ENCODE measurements at regions not wholly inside any gene's neighbourhood (a gene's known extent, or its start where the extent isn't known, plus 50 kb on each side); places are given as distances from the start of the nearest gene placed in this dataset.

DNA sequence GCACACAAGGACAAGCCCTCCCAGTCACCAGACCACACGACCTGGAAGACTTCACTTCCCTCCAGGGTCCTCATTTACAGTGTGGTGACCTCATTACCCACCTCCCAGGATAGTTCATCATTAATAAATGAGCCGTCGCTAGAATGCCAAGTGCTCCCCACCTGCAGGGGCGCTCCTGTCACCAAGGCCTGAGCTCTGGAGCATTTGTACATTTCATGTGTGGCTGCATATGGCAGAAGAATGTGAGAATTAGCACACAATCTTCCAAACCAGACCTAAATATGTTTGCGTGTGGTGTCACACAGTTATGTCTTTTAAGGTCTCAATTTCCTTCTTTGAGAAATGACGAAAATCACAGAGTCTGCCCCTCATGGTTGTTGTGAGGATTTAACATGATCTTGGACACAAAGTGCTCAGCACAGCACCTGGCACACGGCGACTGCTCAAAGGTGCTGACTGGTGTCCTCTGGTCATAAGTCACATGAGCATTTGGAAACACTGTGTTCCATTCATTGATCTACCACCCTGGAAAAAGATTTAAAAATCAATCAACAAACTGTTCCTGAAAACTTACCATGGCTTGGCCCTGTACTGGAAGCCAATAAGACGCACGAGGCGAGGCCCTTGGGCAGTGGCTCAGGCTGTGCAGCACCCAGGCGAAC lies 150.6 kb upstream of the SPACA7 start:
- no peak for DNase-seq

DNA sequence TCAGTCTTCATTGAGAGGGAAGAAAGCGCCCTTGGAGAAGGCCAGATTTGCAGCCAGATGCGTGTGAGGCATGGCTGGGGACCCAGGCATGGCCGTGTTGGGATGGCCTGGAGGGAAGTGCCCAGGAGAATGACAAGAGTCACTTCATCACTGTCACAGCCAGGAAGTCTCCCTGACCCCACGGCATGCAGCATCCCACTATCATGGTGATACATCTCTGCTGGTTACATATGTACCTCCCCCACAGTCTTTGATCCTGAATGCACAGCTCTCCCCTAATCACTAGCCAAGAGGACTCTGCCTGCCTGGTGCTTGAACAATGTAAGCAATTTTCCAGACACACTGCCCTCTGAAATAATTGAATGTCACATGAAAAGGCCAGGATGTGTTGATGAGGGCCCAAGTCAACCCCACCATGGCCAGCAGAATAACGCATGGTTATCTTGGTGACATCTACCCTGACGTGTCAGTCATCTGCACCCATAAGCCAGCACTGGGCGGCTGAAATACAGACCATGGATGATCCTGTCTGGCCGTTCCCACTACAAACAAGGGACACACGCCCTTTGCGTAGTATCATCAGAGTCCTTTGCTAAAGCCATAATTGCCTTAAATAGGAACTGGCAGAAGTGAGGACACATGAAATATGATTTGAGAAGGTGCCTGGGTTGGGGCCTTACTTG lies 149.7 kb upstream of the SPACA7 start:
- DNase-seq: no peak

DNA sequence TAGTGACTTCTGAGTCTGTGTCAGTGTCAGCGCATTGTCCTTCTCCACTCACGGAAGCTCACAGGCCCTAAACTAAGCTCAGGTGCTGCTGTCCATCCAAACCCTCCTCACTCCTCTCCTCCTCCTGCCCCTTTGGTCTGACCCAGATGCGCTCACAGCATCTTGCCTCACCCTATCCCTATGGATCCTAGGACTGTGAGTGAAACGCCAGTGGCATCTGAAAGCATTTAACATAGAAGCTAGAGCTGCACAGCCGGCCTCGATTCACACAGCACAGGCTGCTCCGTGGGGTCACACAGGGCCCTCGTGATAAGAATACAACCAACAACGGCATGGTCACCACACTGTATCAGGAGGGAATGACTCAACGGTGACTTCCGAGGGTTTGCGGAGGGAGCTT lies 149.1 kb upstream of the SPACA7 start:
- DNase-seq: no peak

DNA sequence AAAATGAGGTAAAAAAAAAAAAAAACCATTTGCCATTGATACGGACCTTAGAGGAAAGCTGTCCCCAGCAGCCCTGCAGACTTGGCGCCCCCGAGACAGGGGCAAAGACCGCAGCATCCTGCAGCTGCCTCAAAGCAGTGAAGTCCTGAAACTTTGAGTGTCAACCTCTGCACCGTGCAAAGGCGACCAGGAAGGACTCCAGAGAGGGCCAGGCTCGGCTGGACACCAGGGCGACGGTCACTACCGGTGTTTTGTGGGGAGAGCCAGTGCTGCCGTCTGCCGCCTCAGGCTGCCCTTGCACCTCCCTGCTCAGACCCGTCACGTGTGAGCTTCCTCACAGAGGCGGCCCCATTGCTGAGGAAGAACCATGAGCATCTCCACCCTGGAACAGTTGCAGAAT lies 146.7 kb upstream of the SPACA7 start:
- DNase-seq: no peak

DNA sequence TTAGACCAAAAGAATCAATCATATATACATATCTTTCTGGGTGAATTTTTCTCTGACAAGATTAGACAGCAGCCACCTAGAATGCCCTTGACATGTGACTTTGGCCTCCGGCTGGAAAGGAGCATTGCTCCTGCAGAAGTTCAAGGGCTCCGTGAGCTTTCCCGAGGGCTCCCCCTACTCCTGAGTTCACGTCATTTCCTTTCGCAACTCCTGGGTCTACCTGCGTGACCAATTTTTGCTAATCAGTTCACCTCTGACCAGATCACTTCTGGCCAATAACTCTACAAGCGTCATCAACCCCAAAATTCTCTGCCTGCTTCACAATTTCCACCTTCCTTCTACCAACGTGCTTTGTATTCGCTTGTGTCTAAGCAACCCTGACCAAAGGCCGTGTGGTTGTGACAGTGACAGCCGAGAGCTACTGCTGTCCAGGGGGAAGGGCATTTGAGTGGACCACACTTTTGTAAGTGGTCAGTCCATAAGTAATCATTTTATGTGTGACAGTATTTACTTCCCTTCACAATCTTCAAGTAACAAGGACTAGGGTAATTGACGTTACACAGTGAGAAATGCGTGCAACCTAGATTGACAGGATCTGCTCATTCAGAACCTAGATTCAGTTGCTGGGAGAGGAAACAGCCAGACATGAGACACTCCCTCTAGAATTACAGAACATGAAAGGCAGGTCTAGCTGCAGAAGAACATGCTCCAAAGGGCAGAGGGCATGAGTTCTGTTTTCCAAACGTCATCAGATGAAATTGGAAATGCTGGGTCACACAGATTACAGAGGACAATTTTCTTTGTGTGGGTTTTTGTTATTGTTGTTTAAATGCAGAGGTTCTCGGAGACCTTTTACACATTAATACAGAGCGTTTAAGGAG lies 145.9 kb upstream of the SPACA7 start:
- DNase-seq: no peak

DNA sequence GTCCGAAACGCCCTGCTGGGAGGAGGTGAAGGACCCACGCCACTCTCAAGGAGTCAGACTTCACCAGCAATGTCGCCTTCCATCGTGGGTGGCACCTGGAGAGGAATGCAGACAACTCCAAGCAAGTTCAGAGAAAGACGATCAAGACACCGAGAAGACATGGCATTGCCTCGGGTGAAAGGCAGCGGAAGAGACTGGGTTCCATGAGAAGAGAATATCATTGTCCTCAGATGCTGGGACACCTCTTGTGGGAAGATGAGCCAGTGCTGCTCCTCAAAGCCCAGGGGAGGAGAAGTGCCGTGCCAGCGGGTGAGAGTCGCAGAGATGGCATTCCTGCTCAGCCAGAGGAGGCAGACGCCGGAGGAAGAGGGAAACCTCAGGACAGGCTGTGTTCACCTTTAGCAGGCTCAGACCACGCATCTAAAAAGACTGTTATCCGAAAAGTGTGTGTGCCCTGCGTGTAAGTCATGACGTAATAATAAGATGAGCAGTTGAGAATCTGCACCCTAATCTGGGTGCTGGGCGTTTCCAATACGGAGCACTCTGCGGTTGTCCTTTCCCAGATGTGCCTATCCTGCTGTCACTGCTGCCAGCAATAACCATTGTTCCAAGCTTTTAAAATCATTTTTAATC lies 144.6 kb upstream of the SPACA7 start:
- no peak for DNase-seq

DNA sequence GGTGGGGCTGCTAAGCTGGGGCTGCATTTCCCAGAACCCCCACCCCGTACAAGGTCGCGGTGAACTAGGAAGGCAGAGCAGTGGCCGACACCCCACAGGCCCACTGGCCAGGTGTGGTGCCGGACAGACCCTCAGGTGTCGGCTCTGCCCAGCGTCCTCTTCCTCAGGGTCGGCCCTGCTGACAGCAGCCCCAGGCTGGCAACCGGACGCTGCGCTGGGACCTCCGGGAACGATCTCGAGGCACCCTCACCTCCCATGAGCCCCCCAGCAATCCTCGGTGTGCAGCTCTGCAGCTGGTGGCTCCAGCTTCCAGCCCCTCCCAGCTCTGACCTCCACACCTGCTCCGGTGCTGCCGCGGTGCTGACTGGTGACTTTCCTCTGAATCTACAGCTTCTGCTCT lies 142.9 kb upstream of the SPACA7 start:
- no peak for DNase-seq

DNA sequence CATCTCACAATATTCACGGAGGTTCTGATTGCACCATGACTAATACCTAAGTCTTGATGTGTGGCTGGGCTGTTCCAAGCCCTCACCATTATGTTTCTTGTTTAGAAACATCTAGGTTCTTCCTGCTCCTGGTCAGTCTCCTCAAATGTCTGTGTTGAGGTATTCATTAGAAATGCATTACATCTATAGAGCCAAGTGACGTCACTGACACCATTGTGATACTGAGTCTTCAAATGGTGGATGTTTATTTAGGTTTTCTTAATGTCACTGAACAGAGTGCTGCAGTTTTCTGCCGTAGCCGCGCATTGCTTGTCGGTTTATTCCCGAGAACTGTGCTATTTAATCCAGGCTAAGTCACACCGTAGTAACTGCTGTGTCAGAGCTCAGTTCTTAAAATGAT lies 142.4 kb upstream of the SPACA7 start:
- DNase-seq: no peak

DNA sequence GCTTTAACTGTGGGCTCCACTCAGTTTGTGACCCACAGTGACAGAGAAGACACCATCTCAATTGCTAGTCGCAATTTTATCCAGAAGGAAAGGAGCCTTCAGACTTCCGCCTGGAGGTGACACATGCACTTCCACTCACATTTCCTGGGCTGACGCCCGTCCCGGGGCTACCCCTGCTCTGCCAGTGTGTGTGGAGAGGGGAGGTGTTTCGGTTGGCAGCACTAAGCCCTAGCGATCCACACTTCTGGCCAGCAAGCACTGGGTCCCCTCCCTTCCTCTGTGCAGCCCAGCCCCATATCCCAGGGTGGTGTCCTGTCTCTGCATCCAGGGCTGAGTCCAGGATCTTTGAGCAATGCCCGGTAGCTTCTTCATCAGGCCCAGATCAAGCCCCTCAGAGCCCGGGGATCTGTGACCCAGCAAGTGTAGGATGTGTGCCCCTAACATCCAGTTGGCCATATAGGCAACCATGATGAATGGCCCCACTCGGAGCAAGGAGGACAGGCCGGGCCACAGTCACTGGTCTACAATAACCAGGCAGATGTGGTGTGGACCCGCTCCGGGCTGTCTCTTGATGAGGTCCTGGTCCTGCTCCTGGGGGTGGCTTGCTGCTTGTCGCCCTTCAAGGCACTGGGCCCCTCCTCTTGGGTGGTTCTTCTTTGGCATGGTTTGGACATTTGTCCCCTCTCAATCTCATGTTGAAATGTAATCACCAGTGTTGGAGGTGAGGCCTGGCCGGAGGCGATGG lies 141.9 kb upstream of the SPACA7 start:
- DNase-seq: no peak

DNA sequence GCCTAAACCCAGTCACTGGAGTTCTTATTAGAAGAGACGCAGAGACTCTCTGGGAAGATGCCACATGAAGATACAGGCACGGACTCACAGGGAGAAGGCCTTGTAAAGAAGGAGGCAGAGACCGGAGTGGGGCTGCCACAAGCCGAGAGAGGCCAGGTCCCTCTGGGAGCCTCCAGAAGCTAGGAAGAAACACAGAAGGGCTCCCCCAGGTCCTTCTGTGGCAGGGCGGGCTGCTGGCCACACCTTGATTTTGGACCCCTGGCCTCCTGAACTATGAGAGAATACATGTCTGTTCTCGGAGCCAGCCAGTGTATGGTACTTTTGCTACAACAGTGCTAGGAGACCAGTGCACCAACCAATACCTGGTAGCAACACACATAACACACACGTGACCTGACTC lies 140.1 kb upstream of the SPACA7 start:
- no peak for DNase-seq

DNA sequence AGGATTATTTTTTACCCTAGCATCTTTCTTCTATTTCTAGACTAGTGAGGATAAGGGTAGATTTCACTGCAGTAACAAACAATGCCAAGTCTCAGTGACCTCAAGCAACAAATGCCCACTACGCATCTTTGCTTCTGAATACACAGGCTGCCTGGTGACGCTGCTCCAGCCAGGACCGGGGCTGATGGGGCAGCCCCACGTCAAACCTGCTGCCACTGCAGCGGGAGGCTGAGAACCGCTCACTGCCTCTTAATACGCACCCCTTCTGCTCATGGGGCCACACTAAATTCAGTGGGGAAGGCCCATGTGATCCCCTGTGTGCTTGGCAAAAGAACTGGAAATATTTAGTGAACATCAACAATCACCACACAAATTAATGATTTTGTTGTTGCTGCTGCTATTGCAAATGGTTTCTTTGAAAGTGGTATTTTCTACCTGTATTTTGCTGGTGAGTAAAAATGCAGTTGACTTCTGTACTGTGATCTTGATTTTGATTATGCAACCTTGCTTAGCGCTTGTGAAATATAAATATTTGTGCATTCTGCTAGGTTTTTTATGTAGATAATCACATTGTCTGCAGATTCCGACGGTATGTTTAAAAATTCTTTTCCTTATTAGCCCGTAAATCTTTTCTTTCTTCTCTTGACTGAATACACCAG lies 139.5 kb upstream of the SPACA7 start:
- DNase-seq: no peak

DNA sequence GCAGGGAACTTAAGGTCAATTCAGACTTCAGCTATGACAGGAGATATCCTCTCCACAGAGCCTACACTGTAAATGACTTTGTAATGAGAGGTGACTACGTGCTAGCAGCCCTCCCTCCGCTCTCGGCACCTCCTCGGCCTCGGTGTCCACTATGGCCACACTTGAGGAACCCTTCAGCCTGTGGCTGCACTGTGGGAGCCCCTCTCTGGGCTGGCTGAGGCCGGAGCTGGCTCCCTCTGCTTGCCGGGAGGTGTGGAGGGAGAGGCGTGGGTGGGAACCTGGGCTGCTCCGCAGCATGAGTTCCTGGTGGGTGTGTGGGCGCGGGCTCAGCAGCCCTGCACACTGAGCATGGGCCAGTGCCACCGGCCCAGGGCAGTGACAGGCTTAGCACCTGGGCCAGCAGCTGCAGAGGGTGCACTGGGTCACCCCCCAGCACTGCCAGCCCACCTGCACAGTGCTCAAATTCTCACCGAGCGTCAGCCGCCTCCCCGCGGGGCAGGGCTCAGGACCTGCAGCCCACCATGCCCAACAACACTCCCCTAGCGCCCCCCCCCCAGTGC lies 137.6 kb upstream of the SPACA7 start:
- no peak for DNase-seq

DNA sequence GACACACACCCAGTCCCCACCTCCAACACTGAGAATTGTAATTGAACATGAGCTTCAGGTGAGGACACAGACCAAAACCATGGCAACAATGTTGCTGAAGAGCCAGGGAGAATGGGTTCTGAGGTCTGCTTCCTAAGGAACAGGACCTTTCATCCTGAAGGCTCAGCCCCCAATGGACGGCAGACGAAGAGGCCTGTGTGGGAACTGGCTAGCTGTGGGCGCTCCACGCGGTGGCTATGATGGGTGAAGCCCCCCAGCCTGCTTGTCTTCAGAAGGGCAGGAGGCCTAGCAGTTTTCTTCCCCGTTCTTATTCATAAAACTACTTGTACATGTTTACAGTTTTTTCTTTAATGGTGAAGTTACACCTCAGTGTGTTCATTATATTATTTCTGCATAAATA lies 136.1 kb upstream of the SPACA7 start:
- no peak for DNase-seq

DNA sequence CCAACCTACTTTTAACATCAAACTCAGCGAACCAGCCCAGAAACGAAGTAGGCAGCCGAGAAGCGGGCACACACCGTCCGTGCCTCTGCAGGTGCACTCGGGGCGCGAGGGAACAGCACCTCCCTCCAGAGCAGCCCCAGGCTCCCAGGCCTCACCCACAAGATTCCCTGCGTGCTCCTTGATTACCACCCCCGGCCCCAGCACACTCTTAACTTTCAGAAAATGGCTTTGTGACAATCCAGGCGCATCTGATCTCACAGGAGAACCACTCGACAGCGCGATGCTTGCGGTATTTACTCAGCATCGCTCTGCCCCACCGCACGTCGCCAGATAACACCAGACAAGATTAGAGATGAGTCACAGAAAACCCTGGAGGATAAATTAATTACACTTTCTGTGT lies 134.9 kb upstream of the SPACA7 start:
- DNase-seq: no peak

DNA sequence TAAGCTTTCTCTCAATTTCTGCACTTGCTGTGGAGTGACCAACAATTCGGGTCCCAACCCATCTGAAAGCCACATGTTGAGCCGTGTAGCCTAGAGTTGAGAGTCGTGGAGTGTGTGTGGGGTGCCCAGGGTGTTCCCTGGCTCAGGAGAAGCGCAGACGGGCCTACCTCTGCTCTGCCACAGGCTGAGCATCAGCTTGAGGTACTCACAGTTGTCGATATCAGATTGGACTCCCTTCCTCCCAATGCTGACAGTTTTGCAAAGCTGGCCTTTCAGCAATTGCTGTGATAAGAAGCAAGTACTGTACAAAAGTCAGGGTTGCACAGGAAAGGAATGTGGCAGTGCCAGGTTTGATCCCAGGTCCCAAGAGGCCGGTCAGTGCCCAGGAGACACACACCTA lies 133.4 kb upstream of the SPACA7 start:
- DNase-seq: no peak

DNA sequence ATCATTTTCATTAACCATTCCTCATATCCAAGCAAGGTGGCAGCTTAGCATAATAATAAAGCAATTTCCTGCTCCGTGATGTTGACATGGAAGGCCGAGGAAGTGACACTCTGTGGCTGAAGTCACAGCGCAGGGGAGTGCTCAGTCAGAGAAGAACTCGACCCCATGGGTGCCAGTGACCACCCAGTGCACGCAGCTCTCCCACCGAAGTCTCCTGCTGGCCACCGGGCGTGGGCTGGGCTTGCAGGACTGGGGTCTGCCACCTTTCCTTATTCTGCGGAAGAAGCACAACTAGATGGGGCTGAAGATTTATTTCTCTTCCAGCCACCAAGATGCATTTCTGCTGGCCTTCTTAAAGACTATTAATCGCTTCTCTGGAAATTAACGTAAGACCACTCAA lies 132.1 kb upstream of the SPACA7 start:
- DNase-seq: no peak

DNA sequence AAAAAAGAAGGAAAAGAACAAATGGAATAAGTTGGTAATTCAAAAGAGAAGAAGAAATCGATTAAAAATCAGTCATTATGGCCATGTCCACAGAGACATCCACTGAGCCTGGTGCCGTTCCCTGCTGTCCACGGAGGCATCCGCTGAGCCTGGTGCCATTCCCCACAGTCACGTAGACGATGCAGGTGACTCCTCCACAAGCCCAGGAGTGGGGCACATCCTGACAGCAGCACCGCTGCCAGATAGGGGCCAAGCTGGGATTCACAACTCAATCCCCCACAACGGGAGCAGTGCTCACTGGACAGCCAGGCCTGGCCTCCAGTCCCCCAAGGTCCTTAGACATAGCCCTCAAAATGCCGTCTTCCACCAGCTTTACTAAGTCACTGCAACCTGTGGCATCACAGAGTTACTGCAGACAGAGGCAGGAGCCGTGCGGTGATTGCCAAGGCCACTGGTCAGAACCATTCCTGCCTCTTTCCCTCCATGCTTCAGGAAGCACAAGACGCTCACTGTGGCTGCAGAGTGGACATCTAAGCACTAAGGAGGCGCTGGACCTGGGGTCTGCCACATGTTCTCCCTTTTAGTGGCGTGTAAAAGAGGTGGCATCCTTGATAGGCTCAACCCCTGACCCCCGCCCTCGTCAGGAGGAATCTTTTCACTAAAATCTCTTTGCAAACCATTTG lies 131.5 kb upstream of the SPACA7 start:
- DNase-seq: no peak

DNA sequence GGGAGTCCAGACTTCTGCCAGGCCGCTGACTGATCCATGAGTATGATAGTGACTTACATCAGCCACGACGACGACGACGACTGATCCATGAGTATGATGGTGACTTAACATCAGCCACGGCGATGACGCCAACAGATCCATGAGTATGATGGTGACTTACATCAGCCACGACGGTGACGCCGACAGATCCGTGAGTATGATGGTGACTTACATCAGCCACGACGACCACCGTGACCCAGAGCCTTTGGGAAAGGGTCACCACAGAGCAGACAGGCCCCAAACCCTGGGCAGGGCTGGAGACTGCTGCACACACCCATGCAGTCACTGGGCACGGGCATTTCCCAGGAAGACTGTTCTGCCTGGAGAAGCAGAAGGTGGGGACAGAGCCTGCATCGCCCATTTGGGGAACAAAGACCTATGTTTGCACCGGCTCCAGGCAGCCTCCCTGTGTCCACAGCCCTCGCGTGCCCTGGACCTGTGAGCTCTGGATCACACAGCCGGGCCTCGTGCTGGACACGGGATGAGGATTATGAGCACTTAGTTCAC lies 130.9 kb upstream of the SPACA7 start:
- no peak for DNase-seq

DNA sequence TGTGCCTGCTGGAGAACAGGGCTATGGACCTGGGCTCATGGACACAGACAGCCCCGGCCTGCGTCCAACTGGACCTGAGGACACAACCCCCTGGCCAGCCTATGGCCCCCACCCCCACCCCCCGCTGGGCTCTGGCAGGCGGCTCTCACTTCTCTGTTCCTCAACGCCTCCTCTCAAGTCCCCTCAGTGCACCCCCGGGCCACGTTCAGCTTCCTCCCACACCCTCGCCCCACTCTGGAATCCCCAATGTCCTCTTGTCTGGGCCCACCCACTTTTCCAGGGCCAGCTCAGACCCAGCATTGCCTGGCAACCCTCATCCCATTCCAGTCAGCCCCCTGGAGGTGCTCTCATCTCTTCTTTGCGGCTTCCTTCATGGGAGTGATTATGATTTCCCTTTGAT lies 130.2 kb upstream of the SPACA7 start:
- DNase-seq: no peak

DNA sequence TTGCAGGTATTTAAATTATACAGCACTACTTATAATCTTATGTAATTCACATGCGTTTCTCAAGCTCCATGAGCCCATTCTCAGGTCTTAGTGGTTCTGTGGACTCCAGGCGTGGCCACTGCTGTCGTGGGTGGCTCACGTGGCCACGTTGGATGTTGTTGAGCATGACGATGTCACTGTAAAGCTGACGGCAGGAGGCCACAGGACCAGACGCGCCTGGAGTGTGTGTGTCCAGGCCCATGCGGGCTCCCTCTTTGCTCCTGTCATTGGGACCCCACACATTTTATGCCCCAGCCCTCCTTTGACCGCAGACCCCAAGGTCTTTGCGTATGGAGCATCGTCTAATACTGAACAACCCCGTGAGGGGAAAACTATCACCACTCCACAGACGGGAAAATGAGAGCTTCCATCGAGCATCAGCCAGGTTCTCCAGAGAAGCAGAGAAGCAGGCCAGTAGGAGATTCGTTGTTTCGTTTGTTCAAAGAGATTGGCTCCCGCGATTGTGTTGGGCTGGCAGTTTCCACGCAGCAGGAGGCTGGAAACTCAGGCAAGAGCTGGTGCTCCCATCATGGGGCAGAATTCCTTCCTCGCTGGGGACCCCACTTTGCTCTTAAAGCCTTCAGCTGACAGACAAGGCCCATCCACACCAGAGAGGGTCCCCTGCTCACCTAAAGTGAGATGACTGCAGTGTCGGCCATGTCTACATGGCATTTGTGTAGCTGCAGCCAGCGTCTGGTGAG lies 129.3 kb upstream of the SPACA7 start:
- no peak for DNase-seq
